NB4 (cell line): ENCODE measurements at regions not wholly inside any gene's neighbourhood (a gene's known extent, or its start where the extent isn't known, plus 50 kb on each side); places are given as distances from the start of the nearest gene placed in this dataset.

ENCODE experiments used
- DNase-seq: peaks from one replicate; pipeline ENCODE4 v3.0.0; 2010; ENCODE audit warnings: low read depth
- H3K4me3 ChIP-seq: one replicate; pipeline ENCODE4 v1.5.1; 2011; ENCODE audit warnings: mild to moderate bottlenecking, low read depth, low read length, moderate library complexity
- CTCF ChIP-seq: IDR thresholded peaks from one replicate; pipeline ENCODE4 v1.5.1; 2012; ENCODE audit warnings: low read depth, low read length
- MAX ChIP-seq: IDR thresholded peaks from 2 replicates; pipeline ENCODE4 v1.6.1; 2011; ENCODE audit warnings: low read depth, low read length
- MYC ChIP-seq: IDR thresholded peaks from 2 replicates; pipeline ENCODE4 v1.6.1; 2011; ENCODE audit warnings: low read depth, low read length
- POLR2A ChIP-seq: IDR thresholded peaks from 2 replicates; pipeline ENCODE4 v1.6.1; 2011; ENCODE audit warnings: mild to moderate bottlenecking; ENCODE audit not compliant: insufficient read length; ENCODE audit errors: extremely low read depth

GRCh38 chr1:208556461-208556860 lies 312.3 kb upstream of the PLXNA2 start:
- no peak for TF ChIP-seq MYC
- no peak for DNase-seq
- no peak overlapping the region for H3K4me3 ChIP-seq

- DNase-seq, result no peak
- no peak for TF ChIP-seq MYC
- no peak for TF ChIP-seq MAX
Measured at GRCh38 chr1:208557046-208557722, 313.0 kb upstream of the PLXNA2 start.

GRCh38 chr1:208557723-208558094 lies 313.5 kb upstream of the PLXNA2 start:
- H3K4me3 ChIP-seq, result no peak overlapping the region
- TF ChIP-seq POLR2A, result no peak
- TF ChIP-seq CTCF, result no peak
- no peak for TF ChIP-seq MAX
- no peak for TF ChIP-seq MYC
- DNase-seq, result no peak

More at GRCh38 chr1:208557046-208557722, 313.0 kb upstream of the PLXNA2 start:
- no peak overlapping the region for H3K4me3 ChIP-seq

- TF ChIP-seq MAX (no peak), MYC (no peak), POLR2A (no peak), CTCF (no peak)
- DNase-seq, result no peak
- no peak overlapping the region for H3K4me3 ChIP-seq
Measured at GRCh38 chr1:208559597-208560329, 315.6 kb upstream of the PLXNA2 start.

- TF ChIP-seq MAX, result no peak
- no peak for TF ChIP-seq CTCF
- no peak for TF ChIP-seq MYC
- TF ChIP-seq POLR2A, result no peak
- no peak overlapping the region for H3K4me3 ChIP-seq
- no peak for DNase-seq
Measured at GRCh38 chr1:208562151-208562960, 318.2 kb upstream of the PLXNA2 start.

GRCh38 chr1:208564466-208564865 lies 320.3 kb upstream of the PLXNA2 start:
- no peak overlapping the region for H3K4me3 ChIP-seq
- TF ChIP-seq POLR2A, result no peak
- no peak for DNase-seq

GRCh38 chr1:208565756-208566440 lies 321.7 kb upstream of the PLXNA2 start:
- no peak for DNase-seq
- H3K4me3 ChIP-seq, result no peak overlapping the region
- no peak for TF ChIP-seq MAX
- no peak for TF ChIP-seq CTCF
- TF ChIP-seq POLR2A, result no peak
- TF ChIP-seq MYC, result no peak
